ENCODE measurements at regions not wholly inside any gene's neighbourhood (a gene's known extent, or its start where the extent isn't known, plus 50 kb on each side); places are given as distances from the start of the nearest gene placed in this dataset.

GRCh38 chr18:7480879-7481278 is 86.2 kb upstream of the PTPRM start:
- H3K9me3 ChIP-seq (ENCODE audit: low read length), result no peaks in the 10 kb centered on the region
- in situ Hi-C loops (cut with HindIII; ENCODE audit: extremely low pct_ligation_motif_present, low pct_unique_long_range_greater_than_20kb), result no loop called here

GRCh38 chr18:7482342-7482741 is 84.8 kb upstream of the PTPRM start:
- intact Hi-C loops (cut with micrococcal nuclease; ENCODE audit: unreplicated experiment), result no loop called here
- H3K4me3 ChIP-seq (replicated peaks in 1 of 3; ENCODE audit: insufficient read depth in 1 of 3, low read depth in 2 of 3, low read length in 3 of 3), result no peak overlapping the region
- BruUV-seq (replicated peaks), result no TSS peak
- H3K9me3 ChIP-seq (ENCODE audit: low read length), result no peaks in the 10 kb centered on the region
- H2AFZ ChIP-seq (ENCODE audit: low read length), result no peak overlapping the region
- ChIA-PET CTCF (ENCODE audit: low intra/inter-chr PET ratio, low total read pairs) (no interaction called here), POLR2A (no interaction called here)
- in situ Hi-C loops (cut with HindIII; ENCODE audit: extremely low pct_ligation_motif_present, low pct_unique_long_range_greater_than_20kb), result no loop called here
- no peaks in the 10 kb centered on the region for H3K4me1 ChIP-seq (ENCODE audit: insufficient read depth, low read length)
- no peak for ATAC-seq
- TF ChIP-seq MBNL3 (CRISPR knock-in tag; conservative IDR thresholded peaks at IDR 0.05) (no peak), ZNF362 (CRISPR knock-in tag; IDR thresholded peaks at IDR 0.05; ENCODE audit: borderline replicate concordance) (no peak), ZNF12 (CRISPR knock-in tag; IDR thresholded peaks at IDR 0.05) (no peak), ZNF207 (IDR thresholded peaks at IDR 0.05; ENCODE audit: borderline replicate concordance) (no peak), POLR2AphosphoS5 (IDR thresholded peaks at IDR 0.05; ENCODE audit: low read depth, low read length) (no peak), ZNF674 (CRISPR knock-in tag; IDR thresholded peaks at IDR 0.05; ENCODE audit: low read depth) (no peak), DRAP1 (CRISPR knock-in tag; IDR thresholded peaks at IDR 0.05) (no peak), CREBL2 (CRISPR knock-in tag; IDR thresholded peaks at IDR 0.05; ENCODE audit: borderline replicate concordance) (no peak), ZNF773 (CRISPR knock-in tag; IDR thresholded peaks at IDR 0.05; ENCODE audit: borderline replicate concordance) (no peak), ZNF446 (CRISPR knock-in tag; IDR thresholded peaks at IDR 0.05) (no peak), ADNP (CRISPR knock-in tag; IDR thresholded peaks at IDR 0.05) (no peak), ZNF644 (CRISPR knock-in tag; IDR thresholded peaks at IDR 0.05; ENCODE audit: low read depth) (no peak), MEIS2 (CRISPR knock-in tag; IDR thresholded peaks at IDR 0.05) (no peak), ZNF3 (CRISPR knock-in tag; IDR thresholded peaks at IDR 0.05) (no peak), CCAR2 (optimal IDR thresholded peaks at IDR 0.05; ENCODE audit: low read depth, low read length) (no peak), HOXA9 (CRISPR knock-in tag; IDR thresholded peaks at IDR 0.05; ENCODE audit: borderline replicate concordance) (no peak)
- H3K9ac ChIP-seq (ENCODE audit: insufficient read depth, low read depth, low read length), result no peak overlapping the region
- DNase-seq (ENCODE audit: low spot score), result no peak
- H3K36me3 ChIP-seq (replicated peaks in 1 of 2; ENCODE audit: control insufficient read depth in 1 of 2, insufficient read depth in 2 of 2, low read length in 2 of 2), result no peaks in the 10 kb centered on the region
- no peaks in the 10 kb centered on the region for H4K20me1 ChIP-seq (ENCODE audit: insufficient read depth, low read length)
- FAIRE-seq, result no peak
- no peak overlapping the region for H3K4me2 ChIP-seq (ENCODE audit: low read depth, low read length)
- no peaks in the 10 kb centered on the region for H3K79me2 ChIP-seq (ENCODE audit: insufficient read depth, low read length)
- peaks cover 0 to 4% of the 10 kb centered on the region in 2 experiments; a peak in 2 of 5 replicates for H3K27me3 ChIP-seq (ENCODE audit: control insufficient read depth in 1 of 2, insufficient read depth in 2 of 2, low read length in 2 of 2)
- H3K27ac ChIP-seq (ENCODE audit: extremely low read length, insufficient read depth, low read length), result no peak overlapping the region

More at GRCh38 chr18:7480879-7481278, 86.2 kb upstream of the PTPRM start:
- no peak for DNase-seq (ENCODE audit: low spot score)
- H3K4me1 ChIP-seq (ENCODE audit: insufficient read depth, low read length), result no peaks in the 10 kb centered on the region
- no peaks in the 10 kb centered on the region for H3K36me3 ChIP-seq (replicated peaks in 1 of 2; ENCODE audit: control insufficient read depth in 1 of 2, insufficient read depth in 2 of 2, low read length in 2 of 2)
- no peaks in the 10 kb centered on the region for H3K79me2 ChIP-seq (ENCODE audit: insufficient read depth, low read length)
- FAIRE-seq, result no peak
- WGBS (ENCODE audit: low lambda C conversion rate), result 71% methylated on average over 7 of the region's 7 CpGs
- H3K4me2 ChIP-seq (ENCODE audit: low read depth, low read length), result no peak overlapping the region
- H4K20me1 ChIP-seq (ENCODE audit: insufficient read depth, low read length), result no peaks in the 10 kb centered on the region
- TF ChIP-seq SPEN (CRISPR knock-in tag; IDR thresholded peaks at IDR 0.05; ENCODE audit: low read depth) (no peak), SKI (IDR thresholded peaks at IDR 0.05; ENCODE audit: partially characterized antibody) (no peak), ETV5 (CRISPR knock-in tag; IDR thresholded peaks at IDR 0.05; ENCODE audit: borderline replicate concordance) (no peak), TBX2 (CRISPR knock-in tag; IDR thresholded peaks at IDR 0.05; ENCODE audit: borderline replicate concordance) (no peak), ZNF549 (CRISPR knock-in tag; IDR thresholded peaks at IDR 0.05) (no peak), ZNF747 (CRISPR knock-in tag; IDR thresholded peaks at IDR 0.05; ENCODE audit: borderline replicate concordance) (no peak), ZNF709 (CRISPR knock-in tag; IDR thresholded peaks at IDR 0.05) (no peak), NKX3-1 (CRISPR knock-in tag; IDR thresholded peaks at IDR 0.05) (no peak)
- H3K27me3 ChIP-seq (ENCODE audit: control insufficient read depth in 1 of 2, insufficient read depth in 2 of 2, low read length in 2 of 2), result peaks cover 0 to 4% of the 10 kb centered on the region in 2 experiments; a peak in 2 of 5 replicates
- no peak for ATAC-seq
- no peak overlapping the region for H2AFZ ChIP-seq (ENCODE audit: low read length)
- ChIA-PET CTCF (ENCODE audit: low intra/inter-chr PET ratio, low total read pairs) (no interaction called here), POLR2A (no interaction called here)
- no peak overlapping the region for H3K9ac ChIP-seq (ENCODE audit: insufficient read depth, low read depth, low read length)
- no TSS peak for BruUV-seq (replicated peaks)
- H3K4me3 ChIP-seq (replicated peaks in 1 of 3; ENCODE audit: insufficient read depth in 1 of 3, low read depth in 2 of 3, low read length in 3 of 3), result no peak overlapping the region
- intact Hi-C loops (cut with micrococcal nuclease; ENCODE audit: unreplicated experiment), result no loop called here
- no peak overlapping the region for H3K27ac ChIP-seq (ENCODE audit: extremely low read length, insufficient read depth, low read length)
